GM12864 (cell line): ENCODE measurements at regions not wholly inside any gene's neighbourhood (a gene's known extent, or its start where the extent isn't known, plus 50 kb on each side); places are given as distances from the start of the nearest gene placed in this dataset.

ENCODE experiments used
- DNase-seq: peaks from one replicate; pipeline ENCODE4 v3.0.0-alpha.2; 2011; ENCODE audit warnings: low read depth
- H3K4me3 ChIP-seq: 2 replicates; pipeline ENCODE4 v1.5.1; 2011; ENCODE audit warnings: mild to moderate bottlenecking, low read depth, low read length, control low read depth
- TF ChIP-seq, protein P1 (sequence below): IDR thresholded peaks from 2 replicates; pipeline ENCODE4 v1.5.1; 2011; ENCODE audit warnings: low read depth, mild to moderate bottlenecking, moderate library complexity, low read length, control low read depth, inconsistent platforms; ENCODE audit errors: missing control alignments

DNA sequence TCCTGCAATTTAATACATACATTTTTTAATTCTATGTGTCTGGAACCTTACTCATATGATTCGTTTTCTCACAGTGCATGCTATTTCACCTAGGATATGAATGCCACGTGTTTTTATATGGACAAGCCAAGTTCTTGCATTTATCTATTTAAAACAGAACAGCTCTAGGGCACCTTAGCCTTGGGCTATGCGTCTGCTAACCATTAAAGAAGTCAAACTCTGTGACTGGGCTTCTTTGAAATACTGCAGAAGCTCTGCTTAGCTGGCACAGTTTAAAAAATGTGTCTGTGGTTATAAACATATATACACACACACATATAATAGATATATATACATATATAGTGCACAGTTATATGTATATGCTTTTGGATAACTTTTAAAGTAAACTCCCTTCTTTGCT lies 890.8 kb upstream of the KLHL29 start:
- no peak overlapping the region for H3K4me3 ChIP-seq
- TF ChIP-seq, protein P1, sequence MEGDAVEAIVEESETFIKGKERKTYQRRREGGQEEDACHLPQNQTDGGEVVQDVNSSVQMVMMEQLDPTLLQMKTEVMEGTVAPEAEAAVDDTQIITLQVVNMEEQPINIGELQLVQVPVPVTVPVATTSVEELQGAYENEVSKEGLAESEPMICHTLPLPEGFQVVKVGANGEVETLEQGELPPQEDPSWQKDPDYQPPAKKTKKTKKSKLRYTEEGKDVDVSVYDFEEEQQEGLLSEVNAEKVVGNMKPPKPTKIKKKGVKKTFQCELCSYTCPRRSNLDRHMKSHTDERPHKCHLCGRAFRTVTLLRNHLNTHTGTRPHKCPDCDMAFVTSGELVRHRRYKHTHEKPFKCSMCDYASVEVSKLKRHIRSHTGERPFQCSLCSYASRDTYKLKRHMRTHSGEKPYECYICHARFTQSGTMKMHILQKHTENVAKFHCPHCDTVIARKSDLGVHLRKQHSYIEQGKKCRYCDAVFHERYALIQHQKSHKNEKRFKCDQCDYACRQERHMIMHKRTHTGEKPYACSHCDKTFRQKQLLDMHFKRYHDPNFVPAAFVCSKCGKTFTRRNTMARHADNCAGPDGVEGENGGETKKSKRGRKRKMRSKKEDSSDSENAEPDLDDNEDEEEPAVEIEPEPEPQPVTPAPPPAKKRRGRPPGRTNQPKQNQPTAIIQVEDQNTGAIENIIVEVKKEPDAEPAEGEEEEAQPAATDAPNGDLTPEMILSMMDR, result no peak
- no peak for DNase-seq

DNA sequence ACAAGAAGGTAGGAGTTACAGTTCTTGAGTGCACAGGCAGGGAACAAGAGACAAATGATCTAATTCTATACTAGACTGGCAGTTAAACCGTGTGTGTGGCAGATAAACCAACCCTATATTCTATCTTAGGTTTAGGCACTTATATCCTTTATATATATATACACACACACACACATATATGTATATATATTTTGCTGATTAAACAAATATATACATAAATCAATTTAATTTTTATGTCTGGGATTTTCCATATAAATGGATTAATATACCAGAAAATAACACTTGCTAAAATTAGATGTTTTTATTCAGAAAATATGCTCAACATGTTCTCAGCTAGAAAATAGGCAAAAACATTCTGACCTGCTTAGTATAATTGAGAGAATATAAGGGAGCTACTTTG lies 887.9 kb upstream of the KLHL29 start:
- DNase-seq, result no peak
- TF ChIP-seq, protein P1, result no peak
- H3K4me3 ChIP-seq, result no peak overlapping the region

DNA sequence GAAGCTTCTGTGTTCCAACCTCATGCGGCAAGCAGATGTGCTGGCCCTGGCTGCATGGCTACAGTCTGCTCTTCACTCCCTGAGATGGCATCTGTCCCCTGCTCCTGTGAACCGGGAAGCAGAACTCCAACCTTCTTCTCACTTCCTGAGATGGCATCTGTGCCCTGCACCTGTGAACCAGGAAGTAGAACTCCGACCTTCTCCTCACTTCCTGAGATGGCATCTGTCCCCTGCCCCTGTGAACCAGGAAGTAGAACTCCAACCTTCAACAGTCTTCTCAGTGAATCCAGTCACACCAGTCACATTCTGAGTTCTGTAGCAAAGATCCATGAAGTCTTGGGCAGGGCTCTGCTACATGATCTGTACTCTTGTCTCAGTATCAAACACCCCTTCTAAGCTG lies 887.2 kb upstream of the KLHL29 start:
- H3K4me3 ChIP-seq, result no peak overlapping the region
- TF ChIP-seq, protein P1, result no peak
- no peak for DNase-seq

DNA sequence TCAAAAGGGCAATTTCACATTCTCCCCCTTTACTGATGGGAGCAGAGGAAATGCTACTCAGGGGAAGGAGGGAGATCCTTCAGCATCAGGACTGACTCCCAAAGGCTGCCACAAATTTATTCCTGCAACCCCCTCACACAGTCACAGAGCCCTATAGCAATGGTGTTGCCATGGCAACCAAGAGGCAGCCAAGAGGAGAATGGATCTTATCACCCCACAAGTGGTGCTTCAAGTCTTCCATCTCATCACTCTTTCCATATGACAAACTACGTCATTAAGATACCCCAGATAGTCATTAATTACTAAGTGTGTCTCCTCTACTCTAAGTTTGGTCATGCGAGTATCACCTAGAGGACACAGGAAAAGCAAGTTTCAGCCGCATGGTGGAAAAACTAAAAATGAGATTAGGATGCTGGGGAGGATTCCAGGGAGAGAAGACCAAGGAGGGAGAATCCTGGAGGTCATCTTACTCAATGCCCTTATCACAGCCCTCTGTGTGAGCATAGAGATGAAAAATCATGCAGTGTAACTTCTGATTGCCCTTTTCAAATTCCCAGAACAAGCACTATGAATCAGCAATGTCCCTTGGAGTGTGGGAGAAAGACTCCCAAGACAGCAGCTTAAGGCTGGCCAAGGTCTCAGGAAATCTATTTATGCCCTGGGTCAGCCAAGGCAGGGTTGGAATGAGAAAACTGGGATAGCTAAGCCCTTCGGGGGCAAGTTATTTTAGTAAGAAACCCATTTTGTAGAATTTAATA lies 885.7 kb upstream of the KLHL29 start:
- no peak overlapping the region for H3K4me3 ChIP-seq
- no peak for DNase-seq
- TF ChIP-seq, protein P1, result no peak

DNA sequence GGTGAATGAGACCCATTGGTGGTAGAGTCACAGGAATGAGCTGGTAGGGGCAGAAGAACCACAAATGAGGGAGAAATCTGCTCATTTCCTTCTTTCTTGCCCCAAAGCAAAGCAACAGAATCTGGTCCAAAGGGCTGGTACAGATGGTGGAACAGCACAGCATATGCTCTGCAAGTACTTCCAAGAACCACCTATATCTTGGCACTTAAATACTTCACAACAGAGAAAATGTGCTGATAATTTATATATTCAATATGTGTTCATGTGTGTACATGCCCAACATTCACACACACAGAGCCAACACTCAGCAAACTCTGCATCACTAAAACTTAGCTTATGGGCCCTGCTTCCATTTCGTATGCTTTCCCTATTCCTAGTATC lies 884.4 kb upstream of the KLHL29 start:
- TF ChIP-seq, protein P1, result no peak
- DNase-seq, result no peak
- H3K4me3 ChIP-seq, result no peak overlapping the region

DNA sequence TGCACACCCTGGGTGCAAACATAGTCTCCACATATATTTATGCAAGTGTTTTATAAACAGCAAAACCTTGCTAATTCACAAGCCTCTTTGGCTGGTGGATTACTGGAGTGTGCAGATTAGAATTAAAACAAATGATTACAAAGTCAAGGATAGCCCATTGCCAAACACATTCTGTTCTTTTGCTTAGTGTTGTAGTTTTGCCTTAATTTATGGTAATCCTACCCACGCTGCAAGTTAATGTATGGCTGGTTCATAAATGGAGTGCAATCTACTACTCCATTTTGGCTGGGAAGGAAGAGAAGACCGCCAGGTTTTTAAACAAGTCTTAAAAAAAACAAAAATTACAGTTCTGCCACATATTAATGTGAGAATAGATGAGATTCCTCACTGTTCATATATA lies 883.1 kb upstream of the KLHL29 start:
- TF ChIP-seq, protein P1, result no peak
- H3K4me3 ChIP-seq, result no peak overlapping the region

DNA sequence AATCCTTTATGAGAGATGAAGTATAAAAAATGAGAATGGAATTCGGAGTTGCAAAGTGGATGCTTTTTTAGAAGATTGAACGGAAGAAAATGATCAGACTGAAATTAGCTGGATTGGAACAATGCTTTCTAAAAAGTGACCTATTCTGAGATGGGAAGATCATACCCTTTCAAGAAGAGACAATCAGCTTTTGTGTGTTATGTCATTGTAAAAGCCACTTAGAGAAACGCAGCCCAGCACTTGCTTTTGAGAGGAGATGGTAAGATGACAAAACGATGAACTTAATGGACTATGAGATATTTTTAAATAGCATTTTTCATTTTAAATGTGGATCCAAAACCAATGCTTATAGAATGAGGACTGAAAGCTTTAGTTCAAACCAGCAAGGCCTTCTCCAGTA lies 871.4 kb upstream of the KLHL29 start:
- TF ChIP-seq, protein P1, result no peak
- no peak for DNase-seq
- no peak overlapping the region for H3K4me3 ChIP-seq

More for the DNA sequence above, 883.1 kb upstream of the KLHL29 start:
- DNase-seq, result no peak
